ENCODE measurements at regions not wholly inside any gene's neighbourhood (a gene's known extent, or its start where the extent isn't known, plus 50 kb on each side); places are given as distances from the start of the nearest gene placed in this dataset.
"Not testable (repeated sequence)": the region's sequence is repeated elsewhere in the genome, so short reads cannot be mapped to it uniquely, and the experiment has no call there.

DNA sequence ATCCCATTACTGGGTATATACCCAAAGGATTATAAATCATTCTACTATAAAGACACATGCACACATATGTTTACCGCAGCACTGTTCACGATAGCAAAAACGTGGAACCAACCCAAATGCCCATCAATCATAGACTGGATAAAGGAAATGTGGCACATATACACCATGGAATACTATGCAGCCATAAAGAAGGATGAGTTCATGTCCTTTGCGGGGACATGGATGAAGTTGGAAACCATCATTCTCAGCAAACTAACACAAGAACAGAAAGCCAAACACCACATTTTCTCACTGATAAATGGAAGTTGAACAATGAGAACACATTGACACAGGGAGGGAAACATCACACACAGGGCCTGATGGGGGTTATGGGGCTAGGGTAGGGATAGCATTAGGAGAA is 1090.5 kb upstream of the EDIL3 start:
- TF ChIP-seq POLR2A (IDR thresholded peaks at IDR 0.05; ENCODE audit: low read length); GATA1 (IDR thresholded peaks at IDR 0.05; ENCODE audit: low read depth, low read length): not testable (repeated sequence)

Measured in erythroblast (primary cell).